ENCODE measurements at regions not wholly inside any gene's neighbourhood (a gene's known extent, or its start where the extent isn't known, plus 50 kb on each side); places are given as distances from the start of the nearest gene placed in this dataset.

GRCh38 chr21:36543924-36544323, 64.0 kb upstream of the CLDN14 start:
- no peak overlapping the region for H4K91ac ChIP-seq (ENCODE audit: insufficient read length, low read depth, low read length)
- no peak overlapping the region for H3K4ac ChIP-seq (ENCODE audit: low read depth, low read length)
- no peak overlapping the region for H3K9ac ChIP-seq (ENCODE audit: extremely low read depth, insufficient read length, low read length)
- no peak overlapping the region for H3K27ac ChIP-seq (ENCODE audit: insufficient read length, low read depth, low read length)
- H3K9me3 ChIP-seq (ENCODE audit: control insufficient read depth, low read depth, low read length), result no peaks in the 10 kb centered on the region
- no peak overlapping the region for H2BK12ac ChIP-seq (ENCODE audit: insufficient read length, low read depth, low read length)
- no peak overlapping the region for H3K4me2 ChIP-seq (ENCODE audit: insufficient read depth, insufficient read length, low read length)
- Mint-ChIP-seq H3K27ac (no peak overlapping the region), H3K36me3 (ENCODE audit: insufficient read depth in 1 of 3, low read depth in 3 of 3) (no peaks in the 10 kb centered on the region), H3K4me3 (no peak overlapping the region), H3K27me3 (ENCODE audit: low read depth) (peaks cover 4% of the 10 kb centered on the region), H3K4me1 (peaks cover 16 to 20% of the 10 kb centered on the region in 2 experiments), H3K9me3 (no peaks in the 10 kb centered on the region)
- WGBS (ENCODE audit: extremely low coverage, insufficient read length, low lambda C conversion rate), result no CpG with 5 or more reads among the region's 4 CpGs
- H3K27me3 ChIP-seq (ENCODE audit: insufficient read depth, low read length), result no peaks in the 10 kb centered on the region
- H2BK120ac ChIP-seq (ENCODE audit: low read depth, low read length, poor library complexity, severe bottlenecking), result no peak overlapping the region
- no peaks in the 10 kb centered on the region for H3K4me1 ChIP-seq (ENCODE audit: insufficient read depth, low read length)
- TF ChIP-seq CTCF (conservative IDR thresholded peaks at IDR 0.05), result no peak
- no peak overlapping the region for H3K23ac ChIP-seq (ENCODE audit: insufficient read length, low read depth, low read length)
- no peak overlapping the region for H4K5ac ChIP-seq (ENCODE audit: insufficient read length, low read depth, low read length)
- H2BK20ac ChIP-seq (ENCODE audit: low read depth, low read length, poor library complexity, severe bottlenecking), result no peak overlapping the region
- H2AK5ac ChIP-seq (ENCODE audit: insufficient read length, low read length), result no peak overlapping the region
- H3T11ph ChIP-seq (ENCODE audit: low read length), result no peak overlapping the region
- no peaks in the 10 kb centered on the region for H4K20me1 ChIP-seq (ENCODE audit: control insufficient read depth, insufficient read depth, insufficient read length)
- no peak overlapping the region for H2BK15ac ChIP-seq (ENCODE audit: low read depth, low read length)
- no peak overlapping the region for H3K56ac ChIP-seq (ENCODE audit: insufficient read length, low read depth, low read length)
- no peak overlapping the region for H4K8ac ChIP-seq (replicated peaks; ENCODE audit: insufficient read length, low read depth, low read length)
- H3K23me2 ChIP-seq (ENCODE audit: insufficient read length, low read depth, low read length, poor library complexity, severe bottlenecking), result peaks cover 2% of the 10 kb centered on the region
- H3K79me1 ChIP-seq (ENCODE audit: insufficient read depth, low read depth, low read length, poor library complexity, severe bottlenecking), result no peaks in the 10 kb centered on the region
- no peaks in the 10 kb centered on the region for H3K79me2 ChIP-seq (ENCODE audit: insufficient read depth, low read length)
- DNase-seq, result no peak
- H3K18ac ChIP-seq (ENCODE audit: insufficient read length, low read depth, low read length), result no peak overlapping the region
- no peak overlapping the region for H3K14ac ChIP-seq (ENCODE audit: insufficient read depth, low read length)
- H2BK5ac ChIP-seq (ENCODE audit: insufficient read length, low read length), result no peak overlapping the region
- no peak overlapping the region for H2AFZ ChIP-seq (ENCODE audit: low read length)
